Stimulated activated CD8-positive, alpha-beta memory T cell treated with anti-CD3 and anti-CD28 coated beads, Interleukin-2, amount 100 ng/mL, for 48 hours (primary cell): ENCODE measurements at regions not wholly inside any gene's neighbourhood (a gene's known extent, or its start where the extent isn't known, plus 50 kb on each side); places are given as distances from the start of the nearest gene placed in this dataset.
"Not testable (repeated sequence)": the region's sequence is repeated elsewhere in the genome, so short reads cannot be mapped to it uniquely, and the experiment has no call there.

Experiments used
- DNase-seq, 2 donors: peaks; one replicate each; pipeline ENCODE4 v3.0.0-alpha.2; 2020; ENCODE audit warnings: low read depth in 2 of 2

DNA sequence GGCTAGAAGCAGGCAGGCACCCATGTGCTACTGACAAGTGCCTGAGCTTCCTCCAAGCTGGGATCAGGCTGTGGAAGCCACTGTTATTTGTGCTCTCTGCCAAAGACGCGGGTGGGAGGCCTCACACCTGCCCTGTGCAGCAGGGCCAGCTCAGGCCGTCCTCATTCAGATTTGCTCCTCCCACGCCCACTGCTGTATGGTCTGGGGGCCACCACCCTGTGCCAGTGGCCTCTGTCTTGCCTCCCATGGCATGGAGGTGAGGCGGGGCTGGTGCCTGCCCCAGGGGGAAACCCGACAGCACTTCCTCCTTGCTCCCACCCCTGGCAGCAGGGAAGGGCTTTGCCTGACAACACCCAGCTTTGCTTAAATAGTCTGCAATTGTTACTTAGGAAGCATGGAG lies 356.5 kb upstream of the CDH8 start:
- DNase-seq: no peak

DNA sequence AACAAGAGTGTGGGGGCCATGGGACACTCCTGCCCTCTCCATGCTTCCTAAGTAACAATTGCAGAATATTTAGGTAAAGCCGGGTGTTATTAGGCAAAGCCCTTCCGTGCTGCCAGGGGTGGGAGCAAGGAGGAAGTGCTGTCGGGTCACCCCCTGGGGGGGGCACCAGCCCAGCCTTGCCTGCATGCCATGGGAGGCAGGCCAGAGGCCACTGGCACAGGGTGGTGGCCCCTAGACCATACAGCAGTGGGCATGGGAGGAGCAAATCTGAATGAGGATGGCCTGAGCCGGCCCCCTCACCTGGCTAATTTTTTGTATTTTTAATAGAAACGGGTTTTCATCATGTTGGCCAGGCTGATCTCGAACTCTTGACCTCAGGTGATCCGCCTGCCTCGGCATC lies 355.7 kb upstream of the CDH8 start:
- no peak for DNase-seq

DNA sequence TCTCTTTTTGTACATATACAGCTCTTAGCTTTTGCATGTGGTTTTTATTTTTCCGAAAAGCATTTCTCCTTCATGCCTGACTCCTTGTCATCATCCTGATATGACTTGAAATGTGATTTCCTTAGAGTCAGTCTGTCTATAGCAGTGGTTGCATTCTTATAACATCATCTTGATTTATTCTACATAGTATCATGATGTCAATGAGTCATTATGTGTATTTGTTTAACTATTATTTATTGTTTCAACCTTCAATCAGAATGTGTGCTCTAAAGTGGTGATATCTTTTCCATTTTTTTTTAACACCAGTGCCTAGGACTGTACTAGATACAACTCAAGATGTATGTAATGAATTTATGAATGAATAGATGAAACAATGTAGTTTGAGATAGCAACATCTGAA lies 354.9 kb upstream of the CDH8 start:
- no peak for DNase-seq

DNA sequence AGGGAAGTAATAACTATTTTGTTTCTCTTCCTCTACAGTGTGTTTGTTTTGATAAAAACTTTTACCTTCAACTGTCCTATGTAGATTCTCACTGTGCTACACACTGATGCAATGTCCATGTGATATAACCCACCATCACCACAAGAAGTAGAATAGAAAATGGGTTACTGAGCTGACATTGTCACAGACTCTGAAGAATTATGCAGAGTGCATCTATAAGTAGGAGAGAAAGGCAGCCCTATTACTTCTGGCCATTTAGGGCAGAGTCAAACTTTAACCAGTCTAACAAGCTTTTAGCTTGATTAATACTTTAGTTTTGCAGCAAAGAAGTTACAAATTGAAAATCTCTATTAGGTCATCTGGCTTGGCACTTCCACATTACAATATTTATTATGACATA lies 354.0 kb upstream of the CDH8 start:
- DNase-seq: no peak

DNA sequence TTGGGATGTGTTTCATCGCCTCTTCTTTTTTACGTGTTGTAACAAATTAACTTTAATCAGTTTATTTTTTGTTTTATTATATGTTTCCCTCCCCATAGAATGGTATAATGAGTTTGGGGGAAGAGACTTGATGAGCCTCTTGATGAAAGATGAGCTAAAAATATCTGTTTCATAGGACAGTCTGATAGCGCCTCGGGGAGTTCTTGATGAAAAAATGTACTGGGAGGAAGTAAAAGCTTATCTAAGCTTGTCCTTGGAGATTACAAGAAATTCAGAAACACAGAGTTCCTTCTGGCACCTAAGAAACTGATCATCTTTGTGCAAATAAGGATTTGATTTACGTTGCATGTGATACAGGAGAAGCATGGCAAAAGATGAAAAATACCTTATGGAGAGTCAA lies 350.2 kb upstream of the CDH8 start:
- DNase-seq: no peak

DNA sequence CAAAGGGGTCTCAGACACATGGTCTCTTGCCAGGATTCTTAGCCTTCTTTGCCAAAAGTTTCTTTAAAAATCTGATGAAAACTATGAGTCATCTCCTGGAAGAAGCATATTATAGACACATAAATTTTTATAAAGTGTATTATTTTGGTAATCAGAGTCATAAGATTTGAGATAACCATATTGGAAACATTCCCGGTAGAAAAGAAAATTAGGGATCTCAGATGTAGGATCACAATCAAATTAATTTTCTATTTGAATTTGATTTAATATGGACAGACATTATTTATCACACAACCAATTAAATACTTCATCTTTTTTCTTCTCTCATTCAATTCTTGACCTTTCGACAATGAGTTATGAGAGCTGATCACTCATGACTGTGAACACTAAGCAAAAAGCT lies 347.7 kb upstream of the CDH8 start:
- DNase-seq: no peak

DNA sequence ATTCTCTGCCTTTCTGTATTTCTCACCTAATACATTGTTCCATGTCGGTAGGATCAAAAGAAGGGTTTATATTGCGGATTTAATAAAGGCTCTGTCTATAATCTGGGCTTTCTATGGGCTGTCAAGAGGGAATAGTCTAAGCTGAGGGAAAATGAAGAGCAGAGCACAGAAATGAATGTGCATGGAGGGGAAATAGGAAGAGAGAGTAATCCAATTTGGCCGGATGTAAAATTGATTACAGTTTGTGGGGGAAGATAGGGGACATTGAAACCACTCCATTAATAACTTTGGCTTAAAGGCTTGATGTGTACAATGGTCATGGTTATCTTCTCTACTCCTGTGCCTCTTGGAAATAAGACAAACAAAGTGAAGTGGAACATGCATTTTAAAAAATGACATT lies 334.2 kb upstream of the CDH8 start:
- no peak for DNase-seq

DNA sequence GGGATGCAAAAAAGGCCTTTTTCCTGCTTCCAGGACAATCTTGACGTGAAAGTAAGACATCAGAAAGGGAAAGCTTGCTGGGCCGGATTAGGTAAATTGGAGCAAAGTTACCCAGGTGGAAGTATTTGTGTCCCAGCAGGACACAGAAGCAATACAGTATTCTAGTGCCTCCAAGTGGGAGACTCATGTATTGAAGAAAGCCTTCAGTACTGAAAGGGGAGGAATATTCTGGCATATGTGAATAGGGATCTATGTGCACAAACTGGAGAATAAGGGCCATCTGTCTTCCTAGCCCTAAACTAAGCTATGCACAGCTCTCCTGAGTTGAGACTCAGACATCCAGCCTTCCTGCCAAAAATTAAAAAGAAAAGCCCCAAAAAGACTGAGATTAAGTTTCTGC lies 327.3 kb upstream of the CDH8 start:
- DNase-seq: no peak

DNA sequence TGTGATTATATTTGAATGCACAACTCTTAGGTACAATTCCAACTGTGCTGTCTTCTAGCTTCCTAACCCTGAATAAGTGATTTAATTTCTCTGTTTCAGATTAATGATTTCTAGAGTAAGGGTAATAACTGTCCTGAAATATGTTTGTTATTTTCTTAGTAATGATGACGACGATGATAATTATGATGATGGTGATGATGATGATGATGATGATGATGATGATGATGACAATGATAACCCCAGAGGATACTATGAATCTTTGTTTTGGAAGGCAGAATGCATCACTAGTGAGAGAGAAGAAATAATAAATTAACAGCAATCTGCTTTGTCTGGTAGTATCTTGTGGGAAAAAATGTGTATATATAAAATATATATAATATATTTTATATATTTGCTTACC lies 317.1 kb upstream of the CDH8 start:
- no peak for DNase-seq

DNA sequence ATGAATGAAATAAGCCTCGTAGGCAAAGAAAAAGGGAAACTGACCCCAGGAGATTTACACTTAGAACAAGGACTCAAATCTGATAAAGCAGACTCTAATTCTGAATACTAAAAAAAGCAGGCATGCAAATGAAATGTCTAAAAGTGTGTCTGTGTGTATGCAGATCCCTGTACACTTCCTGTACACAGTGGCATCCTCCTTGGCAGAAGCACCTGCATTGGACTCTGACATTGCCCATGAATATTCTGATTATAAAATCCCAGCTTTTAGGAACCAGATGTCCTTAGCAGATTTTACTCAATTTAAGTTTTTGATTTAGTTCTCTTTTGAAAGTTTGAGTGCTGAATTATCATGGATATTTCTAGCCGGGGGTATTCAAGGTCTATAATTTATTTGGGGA lies 306.0 kb upstream of the CDH8 start:
- no peak for DNase-seq

DNA sequence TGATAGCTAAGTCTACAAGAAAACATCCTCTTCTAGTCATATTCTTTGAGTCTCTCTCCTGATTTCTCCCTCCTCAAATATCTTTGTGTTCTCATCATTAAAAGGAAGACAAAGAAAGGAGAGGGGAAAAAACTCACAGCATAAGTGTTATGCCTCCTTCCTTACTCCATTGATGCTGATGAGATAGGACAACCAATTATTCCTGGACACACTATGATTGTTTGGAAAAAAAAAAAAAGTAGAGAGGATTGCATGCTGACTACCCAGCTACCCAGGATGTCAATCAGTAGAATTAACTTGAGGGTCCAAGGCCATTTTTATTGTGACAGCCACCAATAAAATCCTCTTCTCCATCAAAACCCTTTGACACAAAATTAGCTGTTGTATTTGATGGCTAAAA lies 299.1 kb upstream of the CDH8 start:
- no peak for DNase-seq

DNA sequence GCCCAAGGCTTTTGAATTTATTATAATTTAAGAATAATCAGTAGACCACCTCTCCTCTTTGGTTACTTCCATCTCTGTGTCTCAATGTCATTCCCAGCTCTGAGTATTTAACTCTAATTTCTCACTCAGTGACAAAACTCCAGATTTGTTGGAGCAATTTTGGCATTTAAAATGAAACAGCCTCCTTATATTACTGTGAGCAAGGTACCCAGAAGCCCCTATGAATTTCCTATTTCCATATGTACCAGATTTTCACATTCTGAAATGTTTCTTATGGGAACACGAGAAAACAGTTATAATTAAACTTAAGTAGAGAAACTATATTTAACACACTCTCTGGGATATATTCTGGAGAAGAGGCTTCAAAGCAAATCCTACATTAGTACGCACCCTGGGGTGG lies 285.4 kb upstream of the CDH8 start:
- no peak for DNase-seq

DNA sequence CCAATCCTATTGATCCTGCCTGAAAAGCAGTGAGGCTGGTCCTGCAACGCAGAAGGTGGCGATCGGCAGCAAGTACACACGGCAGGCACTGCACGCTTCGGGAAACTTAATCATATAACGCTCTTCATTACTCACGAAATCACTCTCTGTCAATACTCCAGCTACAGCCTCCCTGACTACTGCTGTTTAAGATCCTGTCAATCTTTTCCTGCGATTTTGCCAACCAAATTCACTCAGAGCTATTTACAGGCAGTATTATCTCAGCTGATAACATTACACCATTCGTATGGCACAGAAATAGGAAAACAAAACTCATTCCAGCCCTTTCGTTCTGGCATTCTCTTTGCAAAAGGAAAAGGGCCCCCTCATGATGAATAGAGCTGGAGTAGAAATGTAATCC lies 262.4 kb upstream of the CDH8 start:
- no peak for DNase-seq

DNA sequence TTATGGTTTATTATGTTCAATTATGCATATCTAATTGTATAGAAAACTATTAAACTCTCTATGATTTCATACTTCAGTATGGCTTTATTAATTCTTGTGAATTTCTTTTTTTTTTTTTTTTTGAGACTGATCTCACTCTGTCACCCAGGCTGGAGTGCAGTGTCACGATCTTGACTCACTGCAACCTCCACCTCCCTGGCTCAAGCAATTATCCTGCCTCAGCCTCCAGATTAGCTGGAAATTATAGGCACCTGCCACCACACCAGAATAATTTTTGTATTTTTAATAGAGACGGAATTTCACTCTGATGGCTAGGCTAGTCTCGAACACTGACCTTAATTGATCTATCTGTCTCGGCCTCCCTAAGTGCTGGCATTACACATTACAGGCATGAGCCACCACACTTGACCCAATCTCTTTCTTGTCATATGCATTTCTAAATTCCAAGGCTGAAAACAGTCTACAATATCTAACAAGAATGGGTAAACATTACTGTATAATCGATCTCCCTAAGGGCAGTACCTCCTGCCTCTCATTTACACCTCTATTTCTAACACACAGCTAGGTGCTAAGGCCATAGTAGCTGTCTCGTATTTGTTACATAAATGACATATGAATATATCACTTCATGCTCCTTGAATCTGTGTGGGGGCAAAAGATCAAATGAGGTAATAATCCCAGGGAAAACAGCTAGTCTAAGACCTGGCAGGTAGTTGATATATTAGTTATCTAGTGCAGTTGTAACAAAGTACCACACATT lies 258.2 kb upstream of the CDH8 start:
- DNase-seq: no peak

DNA sequence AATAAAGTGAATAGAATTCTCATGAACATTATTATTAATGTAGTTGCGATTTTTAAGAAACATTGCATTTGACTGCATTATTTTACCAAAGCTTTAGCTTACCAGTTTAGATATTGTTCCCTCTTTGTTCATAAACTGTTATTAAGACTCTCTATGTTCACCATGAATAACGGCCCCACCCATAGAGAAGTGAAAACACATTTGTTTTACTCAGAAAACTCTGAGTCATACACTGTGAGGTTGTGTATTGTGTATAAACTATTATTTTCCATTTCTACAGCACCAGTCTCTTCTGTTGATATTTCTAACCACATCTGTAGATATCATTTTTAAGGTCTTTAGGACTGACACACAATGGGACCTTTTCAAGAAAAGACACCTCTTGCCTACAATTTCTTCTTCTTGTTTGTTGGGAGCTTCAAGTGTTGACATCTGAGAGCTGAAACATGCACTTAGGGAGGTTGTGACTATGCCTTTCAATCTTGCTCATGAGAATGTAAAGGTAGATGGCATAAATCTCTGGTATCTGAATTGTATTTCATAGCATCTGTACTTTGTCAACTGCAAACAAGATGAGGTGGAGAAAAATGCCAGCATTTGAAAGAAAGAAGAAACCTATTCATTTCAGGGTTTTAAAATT lies 252.9 kb upstream of the CDH8 start:
- no peak for DNase-seq

DNA sequence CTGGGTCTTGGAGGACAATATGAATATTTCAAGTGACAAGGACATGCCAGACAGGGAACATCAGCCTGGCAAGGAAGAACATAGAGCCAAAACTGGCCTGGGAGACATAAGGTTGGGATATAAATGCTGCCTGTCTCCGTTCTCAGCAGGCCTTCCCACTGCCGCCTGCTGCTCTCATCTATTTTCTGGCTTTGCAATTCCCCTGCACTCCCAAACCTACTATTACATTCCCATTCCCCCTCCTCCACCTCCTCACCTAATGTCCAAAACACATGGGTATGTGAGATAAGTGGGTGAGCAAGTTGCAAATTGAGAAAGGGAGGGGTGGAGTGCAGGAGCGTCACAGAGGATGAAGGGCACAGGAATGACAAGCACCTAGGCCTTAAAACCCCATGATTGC lies 244.3 kb upstream of the CDH8 start:
- DNase-seq: no peak

DNA sequence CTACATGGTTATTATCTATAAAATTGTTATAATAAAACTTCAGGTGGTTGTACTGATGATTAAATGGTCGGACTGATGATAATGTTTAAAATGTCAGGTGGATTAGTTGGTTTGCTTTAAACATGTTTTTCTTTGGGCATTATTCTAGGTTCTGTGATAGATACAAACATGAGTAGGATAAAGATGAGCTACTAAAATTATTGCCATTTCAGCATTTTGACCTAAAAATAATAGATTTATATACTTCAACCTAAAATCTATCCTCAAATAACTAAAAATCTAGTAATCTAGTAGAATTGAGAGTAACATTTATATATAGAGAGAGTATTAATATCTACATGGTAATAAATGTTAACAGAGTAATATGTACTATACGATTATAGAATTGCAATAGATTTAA lies 241.7 kb upstream of the CDH8 start:
- DNase-seq: no peak

DNA sequence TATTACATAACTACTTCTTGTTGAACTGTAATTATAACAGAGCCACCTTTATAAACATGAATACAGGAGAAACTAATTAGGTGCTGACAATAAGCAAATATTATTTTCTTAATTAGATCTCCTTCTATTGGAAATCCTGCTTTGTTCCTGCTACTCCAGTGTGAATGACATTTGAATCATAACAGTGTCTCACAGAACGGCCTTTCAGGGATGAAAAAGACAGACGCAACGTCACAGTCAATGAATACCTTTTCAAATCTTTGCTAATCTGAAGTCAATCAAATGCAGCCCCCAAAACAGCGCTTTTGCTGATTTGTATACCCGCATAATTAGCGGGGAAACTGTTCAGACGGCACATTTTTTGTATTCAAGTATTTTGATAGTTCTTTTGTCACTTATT lies 240.4 kb upstream of the CDH8 start:
- DNase-seq: no peak

DNA sequence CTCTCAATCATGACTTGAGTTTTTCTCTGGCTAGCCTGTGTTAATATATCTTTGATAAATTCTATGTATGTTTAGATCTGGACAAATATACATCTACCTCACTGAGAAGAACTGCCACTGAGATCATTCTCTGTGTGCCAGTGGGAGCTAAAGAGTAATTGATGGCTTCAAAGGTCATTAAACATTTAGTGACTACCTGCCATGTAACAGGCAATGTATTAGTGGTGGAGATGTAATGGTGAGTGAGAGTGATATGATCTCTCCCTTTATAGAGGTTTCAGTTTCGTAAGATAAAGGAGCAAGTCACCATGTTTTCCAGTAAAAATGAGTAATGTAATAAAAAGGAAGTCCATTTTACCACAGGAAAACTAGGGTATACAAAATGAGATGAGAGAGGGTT lies 235.8 kb upstream of the CDH8 start:
- no peak for DNase-seq

DNA sequence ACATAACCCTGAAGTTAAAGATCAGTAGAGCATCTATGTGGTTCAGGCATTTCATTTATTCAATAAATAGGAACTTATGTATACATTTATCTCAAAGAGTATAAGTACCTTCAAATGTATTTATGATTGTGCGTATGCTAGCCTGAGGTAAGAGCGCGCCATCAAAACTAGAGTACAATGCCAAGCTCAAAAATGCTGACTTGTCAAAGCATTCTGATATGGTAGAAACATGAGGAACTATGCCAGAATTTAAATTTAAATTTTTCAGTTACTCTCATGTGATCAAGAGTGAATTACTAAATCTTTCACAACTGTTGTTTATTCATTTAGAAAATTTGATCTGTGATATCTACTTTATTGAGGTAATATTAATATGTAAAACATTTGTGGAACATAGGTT lies 225.5 kb upstream of the CDH8 start:
- no peak for DNase-seq

DNA sequence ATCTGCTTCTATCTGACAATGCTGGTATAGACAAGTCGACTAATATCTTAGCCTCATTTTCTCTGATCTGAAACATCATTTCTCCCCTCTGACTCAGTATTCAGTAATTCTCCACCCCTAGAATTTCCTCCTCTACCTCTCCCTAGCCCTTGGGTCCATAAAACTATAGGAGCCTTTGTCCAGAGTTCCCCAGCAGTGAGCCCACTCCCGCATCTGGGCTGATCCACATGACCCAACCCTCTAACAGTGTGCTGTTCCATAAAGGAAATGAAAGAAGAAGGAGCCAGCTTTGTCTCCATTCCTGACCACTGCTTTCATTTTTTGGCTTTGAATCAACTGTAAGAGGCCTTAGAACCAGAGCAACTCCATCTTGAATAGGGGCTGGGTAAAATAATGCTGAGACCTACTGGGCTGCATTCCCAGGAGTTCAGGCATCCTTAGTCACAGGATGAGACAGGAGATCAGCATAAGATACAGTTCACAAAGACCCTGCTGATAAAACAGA lies 222.7 kb upstream of the CDH8 start:
- not testable (repeated sequence) for DNase-seq

DNA sequence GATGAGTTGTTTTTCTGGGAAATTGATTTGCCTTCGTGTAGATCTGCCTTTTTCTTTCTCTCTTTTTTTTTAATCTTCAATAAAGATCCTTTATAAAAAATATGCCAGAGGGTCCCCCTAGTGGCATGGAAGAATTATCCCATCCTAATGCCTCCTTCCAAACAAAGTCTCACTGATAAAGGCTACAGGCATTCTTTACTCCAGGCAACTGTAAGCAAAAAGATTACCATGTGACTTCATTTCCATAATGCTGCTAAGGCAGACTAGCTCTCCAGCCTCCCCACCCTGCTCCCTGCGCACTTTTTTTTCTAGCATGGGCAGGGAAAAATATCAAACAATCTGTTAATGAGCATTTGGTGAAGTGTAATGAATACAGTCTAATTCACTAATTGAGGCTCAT lies 220.2 kb upstream of the CDH8 start:
- no peak for DNase-seq

DNA sequence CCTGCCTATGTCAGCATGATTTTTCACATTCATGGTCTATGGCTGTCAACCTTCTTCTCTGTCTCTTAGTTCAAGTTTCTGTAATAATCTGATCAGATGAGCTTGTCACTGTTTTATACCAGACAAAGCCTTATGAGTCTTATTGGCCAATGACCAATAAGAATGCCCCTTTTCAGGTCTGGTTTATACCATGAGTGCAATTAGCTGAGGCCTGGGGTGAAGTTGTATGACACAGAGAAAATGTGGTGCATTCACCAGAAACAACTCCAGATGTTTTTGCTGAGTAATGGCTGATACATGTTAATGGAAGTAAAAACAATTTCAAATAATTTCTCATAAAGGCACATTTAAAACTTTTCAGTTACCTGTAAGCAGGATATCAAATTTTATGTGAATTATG lies 218.6 kb upstream of the CDH8 start:
- DNase-seq: no peak

DNA sequence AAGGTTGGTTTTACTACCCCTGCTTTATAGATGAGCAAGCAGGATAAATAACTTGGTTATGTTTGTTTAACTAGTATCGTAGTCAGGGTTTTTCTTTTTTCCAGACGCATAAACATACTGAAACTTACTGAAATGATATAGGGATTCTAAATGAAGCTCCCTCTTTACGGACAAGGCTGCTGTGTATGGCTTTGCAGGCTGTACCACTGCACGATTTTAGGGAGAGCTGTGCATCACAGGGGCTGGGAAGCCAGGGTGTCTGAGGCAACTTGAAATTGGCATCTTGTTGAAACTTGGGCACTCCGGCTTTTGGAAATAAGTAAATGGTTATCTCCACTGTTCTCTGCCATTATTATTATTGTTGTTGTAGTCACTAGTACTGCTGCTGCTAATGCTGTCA lies 218.1 kb upstream of the CDH8 start:
- DNase-seq: no peak
